Pancreas (tissue), 10 donors: ENCODE measurements at regions not wholly inside any gene's neighbourhood (a gene's known extent, or its start where the extent isn't known, plus 50 kb on each side); places are given as distances from the start of the nearest gene placed in this dataset.

ENCODE experiments used
- ATAC-seq, 4 donors: fragments of 200-7000 bp; cut with Tn5 transposase; one replicate each; pipeline versions ENCODE4 v1.8.0 to v1.9.1; 2020; ENCODE audit warnings: mild to moderate bottlenecking in 4 of 4, moderate library complexity in 4 of 4
- DNase-seq, 6 donors: peaks; one replicate each; pipeline ENCODE4 v3.0.0-alpha.2; 2020
- FAIRE-seq: peaks from 2 replicates; lab custom pipeline; 2012; peaks lifted over from hg19 to GRCh38; lab: Jason Lieb, UNC
- H3K27ac ChIP-seq, 4 donors: fragments of 200-600 bp; sonication (generic); 1 replicate in 3 of 4; 2 replicates in 1 of 4; pipeline versions ENCODE4 v1.5.0 to v1.8.0; 2020
- H3K27me3 ChIP-seq, 4 donors: fragments of 200-600 bp; one replicate each; pipeline ENCODE4 v1.8.0; 2021
- H3K36me3 ChIP-seq, 3 donors: fragments of 200-600 bp; sonication (generic) in 1 of 3; one replicate each; pipeline versions ENCODE4 v1.5.0 to v1.8.0; 2020 to 2021
- H3K4me1 ChIP-seq, 3 donors: fragments of 200-600 bp; one replicate each; pipeline ENCODE4 v1.8.0; 2021
- H3K4me3 ChIP-seq, 4 donors: fragments of 200-600 bp; sonication (generic) in 2 of 4; one replicate each; pipeline versions ENCODE4 v1.5.0 to v1.8.0; 2020 to 2021
- H3K9me3 ChIP-seq, 4 donors: fragments of 200-600 bp; one replicate each; pipeline ENCODE4 v1.8.0; 2021
- CTCF ChIP-seq, 4 donors: fragments of 200-600 bp; sonication (generic) in 3 of 4; IDR thresholded peaks; one replicate each; pipeline versions ENCODE4 v1.5.0 to v1.8.0; 2021; ENCODE audit warnings: antibody characterized with exemption in 4 of 4
- WGBS, 2 donors: extraction: QIAGEN DNeasy Blood & Tissue Kit; methylation state at CpG; one replicate each; pipeline ENCODE4 v1.1.7; 2013; 5-methylcytosine and 5-hydroxymethylcytosine counted together
- intact Hi-C, 3 donors: fragments of 100-400 bp; cut with DNase I; formaldehyde crosslinking; loops; one replicate each; pipeline versions ENCODE4 v1.11.1 to v1.14.2; 2022
- donor health status: healthy with polysubstance abuse.
- donor health status: DM: no; HTN: no; CAD: no; lungs with moderate emphysema.
- donor health status: DM: no; HTN: no; CAD: no.
- donor health status: control.
- donor health status: control.
- donor health status: Bipolar disorder and iron deficiency.
- donor health status: DM: yes; HTN: yes; CAD: no.
- donor health status: DM: no; HTN: no; CAD: no.
- donor health status: DM: no; HTN: no; CAD: no.
- donor health status: DM: yes; HTN: yes; CAD: no.

DNA sequence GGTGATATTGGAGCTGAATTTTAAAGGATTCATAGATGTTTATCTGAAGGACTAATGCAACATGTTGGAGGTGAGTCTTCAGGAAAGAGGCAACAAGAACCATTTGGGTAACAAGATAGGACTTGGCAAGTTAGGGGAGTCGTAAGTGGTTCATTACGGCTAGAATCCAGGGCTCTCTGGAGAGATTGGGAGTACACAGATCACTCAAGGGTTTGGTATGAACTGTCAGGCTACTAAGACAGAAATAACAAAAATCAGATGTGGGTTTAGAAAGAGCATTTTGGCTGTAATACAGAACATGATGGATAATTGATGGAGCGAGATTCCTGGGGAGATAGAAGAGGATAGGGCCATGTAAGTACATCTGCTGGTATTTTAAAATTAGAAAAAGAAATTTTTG, 86.3 kb upstream of the ESR1 start:
- H3K9me3 ChIP-seq, result no peaks in the 10 kb centered on the region
- ATAC-seq, result no peak
- no peak for TF ChIP-seq CTCF (IDR thresholded peaks at IDR 0.05)
- H3K4me3 ChIP-seq, result no peak overlapping the region
- H3K27me3 ChIP-seq, result no peaks in the 10 kb centered on the region
- no peak for DNase-seq
- H3K36me3 ChIP-seq, result no peaks in the 10 kb centered on the region
- no peaks in the 10 kb centered on the region for H3K4me1 ChIP-seq
- intact Hi-C loops, result no loop called here
- WGBS, 2 donors, result 68 to 81% methylated on average over 3 of the region's 3 CpGs
- H3K27ac ChIP-seq, result no peak overlapping the region
- no peak for FAIRE-seq

DNA sequence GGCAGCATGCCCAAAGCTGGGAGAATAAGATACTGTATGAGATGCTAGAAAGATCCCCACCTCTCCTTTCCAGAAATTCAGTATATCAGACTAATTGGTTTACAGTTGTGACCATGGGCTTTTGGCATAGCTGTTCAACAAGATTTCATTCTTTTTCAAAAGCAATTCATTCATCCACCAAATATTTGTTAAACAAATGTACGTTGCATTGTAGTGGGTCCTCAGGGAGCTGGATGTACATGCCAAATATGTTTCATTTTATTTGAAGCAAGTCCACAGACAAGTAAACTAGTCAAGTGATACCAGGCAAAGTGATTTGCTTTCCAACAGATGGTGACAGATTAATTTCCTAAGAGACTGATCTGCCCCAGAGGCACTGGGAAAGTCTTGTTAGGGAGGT, 85.8 kb upstream of the ESR1 start:
- Histone ChIP-seq H3K4me3 (no peak overlapping the region), H3K9me3 (no peaks in the 10 kb centered on the region), H3K4me1 (no peaks in the 10 kb centered on the region), H3K36me3 (no peaks in the 10 kb centered on the region), H3K27me3 (no peaks in the 10 kb centered on the region), H3K27ac (no peak overlapping the region)
- intact Hi-C loops, result no loop called here
- FAIRE-seq (no peak), ATAC-seq (no peak), DNase-seq (no peak)
- WGBS, 2 donors, result 45 to 49% methylated on average over 1 of the region's 1 CpG
- TF ChIP-seq CTCF (IDR thresholded peaks at IDR 0.05), result no peak

GRCh38 chr6:151722342-151722741, 85.1 kb upstream of the ESR1 start:
- intact Hi-C loops, result no loop called here
- no peak for ATAC-seq
- no peaks in the 10 kb centered on the region for H3K27me3 ChIP-seq
- 67 to 69% methylated on average over 4 of the region's 4 CpGs for WGBS, 2 donors
- FAIRE-seq, result no peak
- no peak overlapping the region for H3K27ac ChIP-seq
- H3K4me1 ChIP-seq, result no peaks in the 10 kb centered on the region
- no peaks in the 10 kb centered on the region for H3K9me3 ChIP-seq
- no peak overlapping the region for H3K4me3 ChIP-seq
- TF ChIP-seq CTCF (IDR thresholded peaks at IDR 0.05), result no peak
- DNase-seq, result no peak
- H3K36me3 ChIP-seq, result no peaks in the 10 kb centered on the region

- 26 to 33% methylated on average over 1 of the region's 1 CpG for WGBS, 2 donors
- Histone ChIP-seq H3K9me3 (no peaks in the 10 kb centered on the region), H3K27me3 (no peaks in the 10 kb centered on the region), H3K4me3 (no peak overlapping the region), H3K36me3 (no peaks in the 10 kb centered on the region), H3K4me1 (no peaks in the 10 kb centered on the region), H3K27ac (no peak overlapping the region)
- no peak for FAIRE-seq
- no peak for ATAC-seq
- DNase-seq, result no peak
- no peak for TF ChIP-seq CTCF (IDR thresholded peaks at IDR 0.05)
- intact Hi-C loops, result no loop called here
These were observed 84.3 kb upstream of the ESR1 start for GRCh38 chr6:151723152-151723551.

GRCh38 chr6:151729829-151730495, 77.5 kb upstream of the ESR1 start:
- no peaks in the 10 kb centered on the region for H3K4me1 ChIP-seq
- no peak for DNase-seq
- H3K9me3 ChIP-seq, result no peaks in the 10 kb centered on the region
- no peak for FAIRE-seq
- H3K4me3 ChIP-seq, result no peak overlapping the region
- TF ChIP-seq CTCF (IDR thresholded peaks at IDR 0.05), result no peak
- no peaks in the 10 kb centered on the region for H3K27me3 ChIP-seq
- ATAC-seq, result no peak
- intact Hi-C loops, result no loop called here
- no peaks in the 10 kb centered on the region for H3K36me3 ChIP-seq
- no peak overlapping the region for H3K27ac ChIP-seq
- WGBS, 2 donors, result 50 to 66% methylated on average over 6 of the region's 6 CpGs
